ENCODE measurements at regions not wholly inside any gene's neighbourhood (a gene's known extent, or its start where the extent isn't known, plus 50 kb on each side); places are given as distances from the start of the nearest gene placed in this dataset.

DNA sequence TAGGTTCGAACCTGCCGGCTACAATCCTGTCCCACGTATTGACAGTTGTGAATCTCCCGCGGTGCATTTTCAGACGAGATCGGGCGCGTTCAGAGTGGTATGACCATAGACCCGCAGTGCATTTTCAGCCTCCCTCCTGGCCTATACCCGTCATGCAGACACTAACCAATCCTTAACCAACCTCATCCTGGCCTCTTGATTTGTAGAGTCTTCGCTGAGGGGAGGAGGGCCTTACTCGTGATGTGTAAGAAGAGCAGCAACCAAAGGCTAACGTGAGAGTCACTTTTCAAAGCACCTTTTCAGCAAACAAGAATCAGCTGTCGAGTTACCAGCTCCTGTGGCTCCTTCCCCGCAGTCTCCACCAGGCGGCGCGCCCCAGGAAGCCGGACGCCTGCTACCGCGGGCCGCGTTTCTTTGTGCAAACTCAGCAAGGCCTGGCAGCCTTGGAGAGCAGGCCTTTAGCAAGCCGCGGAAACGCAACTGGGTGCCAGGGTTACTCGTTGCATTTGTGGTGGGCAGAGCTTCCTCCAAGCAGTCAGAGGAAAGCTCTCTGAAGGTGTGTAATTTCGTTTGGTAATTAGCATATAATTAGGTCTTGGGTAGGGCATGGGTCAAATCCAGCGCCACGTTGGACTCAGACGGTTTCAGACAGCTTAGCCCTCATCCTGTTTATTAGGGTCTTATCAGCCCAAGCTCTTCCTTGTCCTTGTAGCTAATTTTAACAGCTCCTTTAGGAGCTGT, 139.8 kb downstream of the OR2B2 start:
- TF ChIP-seq CTCF (IDR thresholded peaks at IDR 0.05; ENCODE audit: low read depth, low read length): peak; percentile 98
- 0 out of 2 replicates have a peak overlapping the region, but pooled peaks have one; percentile 11 for H3K4me3 ChIP-seq (ENCODE audit: low read depth, low read length)

DNA sequence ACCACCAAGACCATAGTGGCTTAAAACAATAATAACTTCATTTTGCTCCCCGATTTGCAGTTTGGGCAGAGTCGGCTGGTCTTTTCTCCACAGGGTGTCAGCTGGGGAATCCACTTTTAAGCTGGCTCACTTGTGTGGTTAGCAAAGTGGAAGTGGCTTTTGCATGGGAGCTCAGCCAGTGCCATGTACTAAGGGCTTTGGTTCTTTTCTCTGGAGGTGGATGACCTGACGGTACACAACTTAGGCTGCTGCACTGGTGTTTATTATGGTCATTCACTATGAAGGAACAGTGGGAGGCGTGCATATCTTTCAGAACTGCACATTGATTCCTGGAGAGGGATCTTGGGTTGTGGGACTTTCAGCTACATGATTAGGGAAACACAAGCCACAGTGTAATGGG, 141.0 kb downstream of the OR2B2 start:
- TF ChIP-seq CTCF (IDR thresholded peaks at IDR 0.05; ENCODE audit: low read depth, low read length): no peak
- no peak overlapping the region for H3K4me3 ChIP-seq (ENCODE audit: low read depth, low read length)

GRCh38 chr6:27770724-27771123, 141.5 kb downstream of the OR2B2 start:
- TF ChIP-seq CTCF (IDR thresholded peaks at IDR 0.05; ENCODE audit: low read depth, low read length): no peak
- H3K4me3 ChIP-seq (ENCODE audit: low read depth, low read length): no peak overlapping the region

DNA sequence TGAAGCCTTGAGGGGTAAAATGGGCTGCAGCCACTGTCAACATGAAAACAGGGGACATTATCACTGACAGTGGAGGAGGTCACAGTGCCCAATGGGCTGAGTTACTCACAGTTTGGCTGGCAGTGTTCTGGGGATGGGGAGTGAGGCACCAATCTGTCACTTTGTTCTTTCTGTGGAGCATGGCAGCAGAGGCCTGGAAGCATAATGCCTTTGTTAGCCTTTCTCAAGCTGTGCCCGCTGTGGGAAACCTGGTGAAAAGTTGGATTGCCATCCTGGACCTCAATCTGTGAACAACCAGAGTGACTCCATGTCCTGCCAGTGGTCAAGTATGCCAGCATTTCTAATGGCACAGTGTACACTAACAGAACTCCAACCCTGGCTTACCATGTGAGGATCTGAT, 143.6 kb downstream of the OR2B2 start:
- no peak overlapping the region for H3K4me3 ChIP-seq (ENCODE audit: low read depth, low read length)
- TF ChIP-seq CTCF (IDR thresholded peaks at IDR 0.05; ENCODE audit: low read depth, low read length): no peak

DNA sequence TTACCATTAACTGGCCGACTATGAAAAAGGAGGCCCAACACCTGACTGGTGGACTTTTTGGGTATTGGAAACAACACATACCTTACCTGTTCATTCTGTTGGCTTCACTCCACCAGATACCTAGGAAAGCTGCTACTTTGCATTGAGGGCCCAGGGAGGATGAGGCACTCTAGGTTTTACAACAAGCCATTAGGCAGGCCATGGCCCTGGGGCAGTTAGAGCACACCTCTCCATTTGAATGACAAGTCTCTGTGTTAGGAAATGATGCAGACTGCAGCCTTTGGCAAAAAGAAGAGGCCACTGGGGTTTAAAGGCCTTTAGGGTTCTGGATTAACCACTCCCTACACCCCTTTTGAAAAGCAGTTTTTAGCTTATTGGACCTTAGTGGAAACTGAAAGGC, 144.3 kb downstream of the OR2B2 start:
- TF ChIP-seq CTCF (IDR thresholded peaks at IDR 0.05; ENCODE audit: low read depth, low read length): no peak
- H3K4me3 ChIP-seq (ENCODE audit: low read depth, low read length): no peak overlapping the region

DNA sequence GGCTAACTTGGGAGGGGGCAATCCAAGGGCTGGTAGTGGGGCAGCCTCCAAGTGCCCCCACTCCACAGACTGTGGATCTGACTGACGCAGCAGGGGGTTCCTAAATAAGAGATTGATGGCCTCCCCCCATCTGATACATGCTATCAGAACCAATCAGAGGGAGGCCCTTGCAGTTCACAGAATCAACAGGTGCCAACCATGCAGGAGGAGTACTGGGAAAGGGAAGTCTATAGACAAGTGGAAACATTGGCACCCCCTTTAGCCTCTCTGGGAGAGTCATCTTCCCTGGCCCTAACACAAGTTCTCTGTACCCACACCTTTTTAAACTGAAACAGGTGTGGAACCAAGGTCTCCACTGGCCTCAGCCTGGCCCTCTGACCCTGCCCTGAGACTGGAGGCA, 145.8 kb downstream of the OR2B2 start:
- H3K4me3 ChIP-seq (ENCODE audit: low read depth, low read length): no peak overlapping the region
- no peak for TF ChIP-seq CTCF (IDR thresholded peaks at IDR 0.05; ENCODE audit: low read depth, low read length)

DNA sequence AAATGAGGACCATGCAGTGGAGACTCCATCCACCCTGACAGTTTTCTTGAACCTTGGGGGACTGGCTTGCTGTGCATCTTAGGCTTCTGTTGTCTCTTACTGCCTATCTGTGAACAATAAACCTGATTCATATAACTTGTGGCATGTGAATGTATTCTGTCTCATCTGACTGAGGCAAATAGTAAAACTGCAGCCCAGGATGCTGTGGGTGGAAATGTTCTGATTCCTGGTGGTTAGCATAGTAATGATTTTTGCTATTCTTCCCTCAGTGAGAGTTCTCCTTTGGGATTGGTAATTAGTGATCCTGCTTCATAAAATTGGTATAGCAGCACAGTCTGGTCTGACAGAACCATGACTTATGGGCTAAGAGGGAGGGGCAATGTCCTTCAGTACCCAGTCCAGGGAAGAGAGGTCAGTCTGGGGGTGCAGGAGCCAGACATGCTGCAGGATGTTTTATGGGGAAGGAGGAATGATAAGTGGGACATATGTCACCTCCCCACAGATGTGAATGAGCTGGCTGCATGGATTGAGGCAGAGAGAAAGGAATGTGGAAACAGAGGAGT, 147.1 kb downstream of the OR2B2 start:
- no peak for TF ChIP-seq CTCF (IDR thresholded peaks at IDR 0.05; ENCODE audit: low read depth, low read length)
- no peak overlapping the region for H3K4me3 ChIP-seq (ENCODE audit: low read depth, low read length)
